Activated B cell treated with CpG ODN at 0.5 μM for 24 hours (primary cell): ENCODE measurements at regions not wholly inside any gene's neighbourhood (a gene's known extent, or its start where the extent isn't known, plus 50 kb on each side); places are given as distances from the start of the nearest gene placed in this dataset.

Source experiments
- ATAC-seq: fragments of 200-7000 bp; cut with Tn5 transposase; one replicate; pipeline ENCODE4 v1.10.0; 2021; ENCODE audit warnings: low read depth, mild to moderate bottlenecking, moderate library complexity
- CTCF ChIA-PET: fragments of 350-600 bp; sonication (Branson Sonifier 250); formaldehyde crosslinking; loops from one replicate; lab custom pipeline; 2021; ENCODE audit warnings: antibody characterized with exemption; lab: Charles Lee
- POLR2A ChIA-PET: fragments of 350-600 bp; sonication (Branson Sonifier 250); formaldehyde crosslinking; loops from one replicate; lab custom pipeline; 2021; ENCODE audit warnings: antibody characterized with exemption; lab: Charles Lee
- DNase-seq: peaks from one replicate; pipeline ENCODE4 v3.0.0; 2022
- H3K27ac Mint-ChIP-seq: one replicate; pipeline ENCODE4 v1.8.0; 2020; ENCODE audit warnings: mixed read lengths
- H3K27me3 Mint-ChIP-seq: one replicate; pipeline ENCODE4 v1.8.0; 2021; ENCODE audit warnings: mixed read lengths
- H3K36me3 Mint-ChIP-seq: one replicate; pipeline ENCODE4 v1.8.0; 2021; ENCODE audit warnings: low read depth, mixed read lengths
- H3K4me1 Mint-ChIP-seq: one replicate; pipeline ENCODE4 v1.8.0; 2021; ENCODE audit warnings: mixed read lengths
- H3K4me3 Mint-ChIP-seq: one replicate; pipeline ENCODE4 v1.8.0; 2020; ENCODE audit warnings: mild to moderate bottlenecking, mixed read lengths
- H3K9me3 Mint-ChIP-seq: one replicate; pipeline ENCODE4 v1.8.0; 2020; ENCODE audit warnings: mixed read lengths
- intact Hi-C: fragments of 100-400 bp; cut with micrococcal nuclease; formaldehyde crosslinking; loops from one replicate; pipeline ENCODE4 v1.15.1; 2024
- TF ChIP-seq, protein P1 (sequence below): fragments of 200-600 bp; IDR thresholded peaks from one replicate; pipeline ENCODE4 v1.8.0; 2022; ENCODE audit warnings: antibody characterized with exemption, mild to moderate bottlenecking

DNA sequence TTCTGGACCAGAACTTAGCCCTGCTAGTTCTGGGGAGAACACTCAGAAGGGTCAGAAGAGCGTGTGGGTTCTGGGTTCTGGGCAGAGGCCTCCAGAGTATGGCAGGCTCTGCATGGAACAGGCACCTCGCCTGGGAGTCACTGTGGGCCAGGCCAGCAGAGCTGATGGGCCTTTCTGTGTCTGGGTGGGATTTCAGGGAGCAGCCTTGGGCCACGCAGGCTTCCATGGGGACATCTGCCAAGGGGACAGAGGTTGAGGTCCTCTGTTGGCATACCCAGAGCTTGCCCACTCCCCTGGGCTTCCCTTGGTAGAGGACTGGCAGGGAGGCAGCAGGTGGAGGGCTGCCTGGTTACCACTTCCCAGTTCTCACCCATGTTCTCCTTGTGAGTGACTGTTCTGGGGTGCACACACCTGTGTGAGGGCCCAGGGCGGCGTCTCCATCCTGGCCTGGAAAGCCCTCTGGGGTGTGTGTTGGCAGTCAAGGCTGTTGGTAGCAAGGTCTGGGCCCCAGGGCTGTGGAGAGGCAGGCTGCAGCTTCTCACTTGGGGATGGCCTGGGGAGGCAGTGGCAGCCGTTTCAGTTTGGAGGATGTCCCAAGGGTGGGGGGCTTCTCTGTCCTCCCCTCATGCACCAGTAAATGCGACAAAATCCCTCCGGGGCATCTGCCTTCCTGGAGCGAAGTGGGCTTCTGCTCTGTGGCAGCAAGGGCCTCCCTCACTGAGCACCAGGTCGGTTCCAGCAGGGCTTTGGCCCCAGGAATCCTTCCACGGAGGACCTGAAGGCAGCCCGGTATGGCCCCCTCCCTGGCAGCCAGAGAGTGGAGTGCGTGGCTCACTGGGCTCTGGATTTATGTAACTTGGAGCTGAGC lies 74.6 kb upstream of the HDAC4 start:
- H3K4me3 Mint-ChIP-seq, result no peak overlapping the region
- DNase-seq (no peak), ATAC-seq (no peak)
- H3K27me3 Mint-ChIP-seq, result peaks cover 4% of the 10 kb centered on the region
- no peak overlapping the region for H3K27ac Mint-ChIP-seq
- H3K36me3 Mint-ChIP-seq, result no peaks in the 10 kb centered on the region
- no peaks in the 10 kb centered on the region for H3K4me1 Mint-ChIP-seq
- CTCF ChIA-PET, result no interaction called here
- TF ChIP-seq, protein P1, sequence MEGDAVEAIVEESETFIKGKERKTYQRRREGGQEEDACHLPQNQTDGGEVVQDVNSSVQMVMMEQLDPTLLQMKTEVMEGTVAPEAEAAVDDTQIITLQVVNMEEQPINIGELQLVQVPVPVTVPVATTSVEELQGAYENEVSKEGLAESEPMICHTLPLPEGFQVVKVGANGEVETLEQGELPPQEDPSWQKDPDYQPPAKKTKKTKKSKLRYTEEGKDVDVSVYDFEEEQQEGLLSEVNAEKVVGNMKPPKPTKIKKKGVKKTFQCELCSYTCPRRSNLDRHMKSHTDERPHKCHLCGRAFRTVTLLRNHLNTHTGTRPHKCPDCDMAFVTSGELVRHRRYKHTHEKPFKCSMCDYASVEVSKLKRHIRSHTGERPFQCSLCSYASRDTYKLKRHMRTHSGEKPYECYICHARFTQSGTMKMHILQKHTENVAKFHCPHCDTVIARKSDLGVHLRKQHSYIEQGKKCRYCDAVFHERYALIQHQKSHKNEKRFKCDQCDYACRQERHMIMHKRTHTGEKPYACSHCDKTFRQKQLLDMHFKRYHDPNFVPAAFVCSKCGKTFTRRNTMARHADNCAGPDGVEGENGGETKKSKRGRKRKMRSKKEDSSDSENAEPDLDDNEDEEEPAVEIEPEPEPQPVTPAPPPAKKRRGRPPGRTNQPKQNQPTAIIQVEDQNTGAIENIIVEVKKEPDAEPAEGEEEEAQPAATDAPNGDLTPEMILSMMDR, result no peak
- no peaks in the 10 kb centered on the region for H3K9me3 Mint-ChIP-seq
- intact Hi-C loops, result no loop called here
- POLR2A ChIA-PET, result no interaction called here

DNA sequence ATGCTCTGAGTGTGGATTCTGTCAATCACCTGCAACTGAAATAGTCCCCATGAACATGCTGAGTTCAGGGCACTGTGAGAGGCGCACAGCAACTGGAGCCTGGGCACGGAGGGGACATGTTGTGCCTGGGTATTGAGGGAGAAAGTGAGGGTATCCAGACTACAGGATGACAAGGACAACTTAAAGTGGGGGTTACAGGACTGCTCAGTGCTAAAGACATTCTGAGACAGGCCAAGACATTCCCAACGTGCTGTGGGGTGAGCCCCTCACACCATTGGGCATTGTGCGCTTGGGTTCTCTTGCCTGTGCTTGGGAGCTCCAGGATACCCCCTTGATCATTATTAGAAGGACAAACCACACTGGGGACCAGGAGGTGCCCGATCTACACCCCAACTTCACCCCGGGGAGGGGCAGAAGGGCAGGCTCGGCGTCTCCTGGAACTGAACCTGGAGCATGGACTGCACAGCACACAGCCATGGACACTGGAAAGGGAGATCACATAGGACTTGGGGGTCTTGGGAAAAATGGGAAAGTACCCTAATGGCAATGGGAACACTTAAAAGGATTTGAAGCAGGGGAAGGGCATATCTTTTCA lies 72.5 kb upstream of the HDAC4 start:
- Mint-ChIP-seq H3K27me3 (peaks cover 4% of the 10 kb centered on the region), H3K9me3 (no peaks in the 10 kb centered on the region), H3K4me3 (no peak overlapping the region), H3K4me1 (no peaks in the 10 kb centered on the region), H3K36me3 (no peaks in the 10 kb centered on the region), H3K27ac (no peak overlapping the region)
- TF ChIP-seq, protein P1, result no peak
- DNase-seq (no peak), ATAC-seq (no peak)
- ChIA-PET CTCF (no interaction called here), POLR2A (no interaction called here)
- intact Hi-C loops, result no loop called here

DNA sequence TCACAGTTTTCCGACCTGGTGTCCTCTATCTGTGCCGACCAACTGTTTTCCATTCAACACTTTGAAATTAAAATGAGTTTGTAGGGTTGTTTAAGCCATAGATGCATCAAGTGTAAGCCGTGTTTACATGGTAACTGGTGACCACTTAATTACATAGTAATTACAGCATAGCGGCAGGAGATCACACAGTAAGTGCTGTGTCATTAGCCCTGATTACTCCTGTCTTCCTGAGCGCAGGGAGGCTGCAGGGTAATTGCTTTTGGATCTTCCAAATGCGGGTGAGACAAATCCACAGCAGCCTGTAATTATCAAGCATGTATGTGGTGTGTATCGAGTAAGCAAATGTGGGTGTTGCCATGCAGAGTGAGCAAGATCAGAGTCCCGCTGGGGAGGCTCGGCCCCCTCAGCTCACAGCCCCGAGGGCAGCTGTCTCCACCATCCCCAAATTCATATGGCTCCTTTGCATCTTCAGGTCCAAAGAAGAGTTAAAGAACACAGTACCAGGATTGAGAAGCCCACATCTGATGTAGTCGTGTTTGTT lies 71.5 kb upstream of the HDAC4 start:
- ChIA-PET CTCF (no interaction called here), POLR2A (no interaction called here)
- H3K27ac Mint-ChIP-seq, result no peak overlapping the region
- intact Hi-C loops, result no loop called here
- H3K4me3 Mint-ChIP-seq, result no peak overlapping the region
- H3K27me3 Mint-ChIP-seq, result peaks cover 4% of the 10 kb centered on the region
- no peaks in the 10 kb centered on the region for H3K36me3 Mint-ChIP-seq
- no peak for DNase-seq
- H3K9me3 Mint-ChIP-seq, result no peaks in the 10 kb centered on the region
- no peak for ATAC-seq
- TF ChIP-seq, protein P1, result no peak
- no peaks in the 10 kb centered on the region for H3K4me1 Mint-ChIP-seq

DNA sequence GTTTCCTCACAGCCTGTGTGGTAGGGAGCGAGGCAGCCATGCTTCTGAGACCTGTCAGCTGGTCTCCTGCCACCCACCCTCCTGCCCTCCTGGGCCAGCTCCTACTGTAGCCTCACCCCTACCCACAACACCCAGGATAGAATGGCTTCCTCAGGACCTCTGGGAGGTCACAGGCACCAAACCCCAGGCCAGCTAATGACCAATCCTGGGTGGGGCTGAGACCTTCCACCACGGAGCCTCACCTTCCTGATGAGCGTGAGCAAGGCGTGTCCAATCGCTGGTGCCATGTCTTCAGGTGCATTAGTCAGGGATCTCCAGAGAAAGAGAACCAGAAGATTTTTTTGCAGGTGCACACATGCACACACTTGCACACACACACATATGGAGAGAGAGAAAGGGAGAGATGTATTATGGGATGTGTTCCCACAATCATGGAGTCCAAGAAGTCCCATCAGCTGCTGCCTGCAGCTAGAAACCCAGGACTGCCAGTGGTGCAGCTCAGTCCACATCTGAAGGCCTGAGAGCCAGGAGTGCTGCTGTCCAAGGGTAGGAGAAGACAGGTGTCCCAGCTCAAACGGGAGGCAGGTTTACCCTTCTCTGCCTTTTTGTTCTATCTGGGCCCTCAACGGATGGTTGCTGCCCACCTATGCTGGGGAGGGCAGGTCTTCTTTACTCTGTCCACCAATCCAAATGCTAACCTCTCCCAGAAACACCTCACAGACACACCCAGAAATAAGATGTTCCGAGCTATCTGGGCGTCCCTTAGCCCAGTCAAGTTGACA lies 70.4 kb upstream of the HDAC4 start:
- no peaks in the 10 kb centered on the region for H3K4me1 Mint-ChIP-seq
- no peak overlapping the region for H3K27ac Mint-ChIP-seq
- H3K9me3 Mint-ChIP-seq, result no peaks in the 10 kb centered on the region
- no peaks in the 10 kb centered on the region for H3K36me3 Mint-ChIP-seq
- DNase-seq, result no peak
- ChIA-PET CTCF (no interaction called here), POLR2A (no interaction called here)
- intact Hi-C loops, result no loop called here
- no peak for ATAC-seq
- no peak overlapping the region for H3K4me3 Mint-ChIP-seq
- TF ChIP-seq, protein P1, result no peak
- H3K27me3 Mint-ChIP-seq, result peaks cover 4% of the 10 kb centered on the region
